ENCODE measurements at regions not wholly inside any gene's neighbourhood (a gene's known extent, or its start where the extent isn't known, plus 50 kb on each side); places are given as distances from the start of the nearest gene placed in this dataset.

- DNase-seq = no peak
Observed at GRCh38 chr15:95091444-95091843, 860.1 kb downstream of the MCTP2 start.

- no peak for DNase-seq
Observed at GRCh38 chr15:95095250-95095649, 863.9 kb downstream of the MCTP2 start.

- DNase-seq = no peak
Observed at GRCh38 chr15:95096651-95097050, 865.3 kb downstream of the MCTP2 start.

- DNase-seq = no peak
Observed at GRCh38 chr15:95097361-95097760, 866.0 kb downstream of the MCTP2 start.

GRCh38 chr15:95105229-95105628 is 873.9 kb downstream of the MCTP2 start:
- no peak for DNase-seq

- DNase-seq = no peak
Observed at GRCh38 chr15:95106801-95107200, 875.4 kb downstream of the MCTP2 start.

GRCh38 chr15:95108673-95109072 is 877.3 kb downstream of the MCTP2 start:
- DNase-seq = no peak

- DNase-seq = no peak
Observed at GRCh38 chr15:95111969-95112368, 880.6 kb downstream of the MCTP2 start.

GRCh38 chr15:95113041-95113440 is 881.7 kb downstream of the MCTP2 start:
- no peak for DNase-seq

GRCh38 chr15:95119041-95119610 is 887.8 kb downstream of the MCTP2 start:
- no peak for DNase-seq

GRCh38 chr15:95120595-95120994 is 889.2 kb downstream of the MCTP2 start:
- no peak for DNase-seq

- DNase-seq = no peak
Observed at GRCh38 chr15:95121191-95121590, 889.8 kb downstream of the MCTP2 start.

- DNase-seq = no peak
Observed at GRCh38 chr15:95125803-95126202, 894.4 kb downstream of the MCTP2 start.

- no peak for DNase-seq
Observed at GRCh38 chr15:95127356-95127755, 896.0 kb downstream of the MCTP2 start.

- DNase-seq = no peak
Observed at GRCh38 chr15:95129574-95129973, 898.2 kb downstream of the MCTP2 start.

GRCh38 chr15:95131131-95131556 is 899.8 kb downstream of the MCTP2 start:
- no peak for DNase-seq

- no peak for DNase-seq
Observed at GRCh38 chr15:95132774-95133173, 901.4 kb downstream of the MCTP2 start.

- no peak for DNase-seq
Observed at GRCh38 chr15:95134431-95135110, 903.2 kb downstream of the MCTP2 start.

GRCh38 chr15:95138604-95139270 is 907.4 kb downstream of the MCTP2 start:
- DNase-seq = no peak

- no peak for DNase-seq
Observed at GRCh38 chr15:95141486-95141885, 910.1 kb downstream of the MCTP2 start.

- no peak for DNase-seq
Observed at GRCh38 chr15:95142531-95142930, 911.2 kb downstream of the MCTP2 start.

GRCh38 chr15:95146481-95146880 is 915.1 kb downstream of the MCTP2 start:
- no peak for DNase-seq

- no peak for DNase-seq
Observed at GRCh38 chr15:95148183-95148582, 916.8 kb downstream of the MCTP2 start.

GRCh38 chr15:95149036-95149435 is 917.7 kb downstream of the MCTP2 start:
- DNase-seq = no peak
